ENCODE measurements at regions not wholly inside any gene's neighbourhood (a gene's known extent, or its start where the extent isn't known, plus 50 kb on each side); places are given as distances from the start of the nearest gene placed in this dataset.

- FAIRE-seq: no peak
- POLR2A ChIA-PET: no interaction called here
Observed at GRCh38 chr10:28157379-28157778, 145.5 kb downstream of the MPP7 start.

DNA sequence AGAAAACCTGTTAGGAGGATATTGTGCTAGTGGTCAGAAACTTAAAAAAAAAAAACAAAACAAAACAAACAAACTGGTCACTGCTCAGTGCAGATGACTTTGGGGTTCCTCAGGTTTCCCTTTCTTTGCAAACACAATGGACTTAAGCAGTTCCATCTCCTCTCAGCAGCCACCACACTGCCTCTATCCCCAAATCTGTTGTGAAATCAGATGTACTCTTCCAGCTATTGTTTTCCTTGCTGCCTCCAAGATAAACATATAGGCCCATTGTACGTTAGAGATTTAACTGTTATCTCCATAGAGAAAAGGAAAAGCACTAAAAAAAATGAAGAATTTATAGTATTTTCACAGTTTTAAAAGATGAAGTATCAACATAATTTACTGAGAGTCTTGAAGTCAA is 147.1 kb downstream of the MPP7 start:
- FAIRE-seq (no peak), DNase-seq (ENCODE audit: low read depth in 1 of 2, low spot score in 1 of 2) (no peak), ATAC-seq (no peak)
- no peaks in the 10 kb centered on the region for H3K9me3 ChIP-seq
- CTCF ChIA-PET: no interaction called here
- no peak for TF ChIP-seq JUN (IDR thresholded peaks at IDR 0.05)
- no peak for TF ChIP-seq ESRRA (IDR thresholded peaks at IDR 0.05; ENCODE audit: borderline replicate concordance, low read length)
- no peak for TF ChIP-seq RFX5 (IDR thresholded peaks at IDR 0.05)
- no peak for TF ChIP-seq RCOR1 (IDR thresholded peaks at IDR 0.05; ENCODE audit: low read depth, low read length)
- POLR2A ChIA-PET: no interaction called here
- WGBS (ENCODE audit: missing lambda C conversion rate): 2% methylated on average over 1 of the region's 1 CpG
- H3K4me1 ChIP-seq: no peaks in the 10 kb centered on the region
- no peak overlapping the region for H3K4me2 ChIP-seq
- no peak overlapping the region for H3K4me3 ChIP-seq
- no peak overlapping the region for H3K27ac ChIP-seq

More at GRCh38 chr10:28157379-28157778, 145.5 kb downstream of the MPP7 start:
- Histone ChIP-seq H3K4me3 (no peak overlapping the region), H3K9me3 (no peaks in the 10 kb centered on the region), H3K27ac (no peak overlapping the region), H3K4me1 (no peaks in the 10 kb centered on the region), H3K4me2 (no peak overlapping the region)
- TF ChIP-seq NPAS2 (CRISPR knock-in tag; IDR thresholded peaks at IDR 0.05; ENCODE audit: borderline replicate concordance) (no peak), FOXS1 (CRISPR knock-in tag; IDR thresholded peaks at IDR 0.05) (no peak), ATOH8 (CRISPR knock-in tag; IDR thresholded peaks at IDR 0.05; ENCODE audit: low read depth) (no peak), GATA3 (IDR thresholded peaks at IDR 0.05; ENCODE audit: borderline replicate concordance) (no peak), SREBF2 (IDR thresholded peaks at IDR 0.05) (no peak), ZFP36 (IDR thresholded peaks at IDR 0.05; ENCODE audit: borderline replicate concordance, partially characterized antibody) (no peak), TFCP2L1 (CRISPR knock-in tag; IDR thresholded peaks at IDR 0.05) (no peak), POLR2A (IDR thresholded peaks at IDR 0.05; ENCODE audit: low read length) (no peak), POLR2AphosphoS2 (conservative IDR thresholded peaks at IDR 0.05; ENCODE audit: low read length) (no peak), KDM5A (IDR thresholded peaks at IDR 0.05) (no peak), RFX5 (IDR thresholded peaks at IDR 0.05) (no peak), HOXB13 (CRISPR knock-in tag; IDR thresholded peaks at IDR 0.05; ENCODE audit: low read depth) (no peak), JUNB (IDR thresholded peaks at IDR 0.05) (no peak), RNF2 (IDR thresholded peaks at IDR 0.05; ENCODE audit: borderline replicate concordance, low read depth) (no peak), HOXA7 (CRISPR knock-in tag; IDR thresholded peaks at IDR 0.05) (no peak), ZNF302 (CRISPR knock-in tag; IDR thresholded peaks at IDR 0.05) (no peak), CEBPB (IDR thresholded peaks at IDR 0.05) (no peak), KDM1A (IDR thresholded peaks at IDR 0.05; ENCODE audit: low read depth) (no peak)
- TF ChIP-seq, protein P1, sequence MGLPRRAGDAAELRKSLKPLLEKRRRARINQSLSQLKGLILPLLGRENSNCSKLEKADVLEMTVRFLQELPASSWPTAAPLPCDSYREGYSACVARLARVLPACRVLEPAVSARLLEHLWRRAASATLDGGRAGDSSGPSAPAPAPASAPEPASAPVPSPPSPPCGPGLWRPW (IDR thresholded peaks at IDR 0.05): no peak
- TF ChIP-seq, protein P2, sequence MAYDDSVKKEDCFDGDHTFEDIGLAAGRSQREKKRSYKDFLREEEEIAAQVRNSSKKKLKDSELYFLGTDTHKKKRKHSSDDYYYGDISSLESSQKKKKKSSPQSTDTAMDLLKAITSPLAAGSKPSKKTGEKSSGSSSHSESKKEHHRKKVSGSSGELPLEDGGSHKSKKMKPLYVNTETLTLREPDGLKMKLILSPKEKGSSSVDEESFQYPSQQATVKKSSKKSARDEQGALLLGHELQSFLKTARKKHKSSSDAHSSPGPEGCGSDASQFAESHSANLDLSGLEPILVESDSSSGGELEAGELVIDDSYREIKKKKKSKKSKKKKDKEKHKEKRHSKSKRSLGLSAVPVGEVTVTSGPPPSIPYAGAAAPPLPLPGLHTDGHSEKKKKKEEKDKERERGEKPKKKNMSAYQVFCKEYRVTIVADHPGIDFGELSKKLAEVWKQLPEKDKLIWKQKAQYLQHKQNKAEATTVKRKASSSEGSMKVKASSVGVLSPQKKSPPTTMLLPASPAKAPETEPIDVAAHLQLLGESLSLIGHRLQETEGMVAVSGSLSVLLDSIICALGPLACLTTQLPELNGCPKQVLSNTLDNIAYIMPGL (CRISPR knock-in tag; IDR thresholded peaks at IDR 0.05; ENCODE audit: borderline replicate concordance): no peak
- DNase-seq (ENCODE audit: low read depth in 1 of 2, low spot score in 1 of 2): no peak
- no peak for ATAC-seq
- CTCF ChIA-PET: interaction anchor here (2.0 kb wide), 1 partner anchor 15 kb away, joined by 4 read pairs; no protein-coding TSS in a partner anchor

GRCh38 chr10:28151636-28152035 is 151.2 kb downstream of the MPP7 start:
- no peaks in the 10 kb centered on the region for H3K4me1 ChIP-seq
- H3K27ac ChIP-seq: no peak overlapping the region
- no peak overlapping the region for H3K4me2 ChIP-seq
- no peak for DNase-seq (ENCODE audit: low read depth in 1 of 2, low spot score in 1 of 2)
- no peak for ATAC-seq
- ChIA-PET POLR2A (no interaction called here), CTCF (interaction anchor here (1.2 kb wide), 1 partner anchor 368 kb away, joined by 4 read pairs; no protein-coding TSS in a partner anchor)
- no peak overlapping the region for H3K4me3 ChIP-seq
- no peaks in the 10 kb centered on the region for H3K9me3 ChIP-seq
- FAIRE-seq: no peak
- 24% methylated on average over 3 of the region's 3 CpGs for WGBS (ENCODE audit: missing lambda C conversion rate)
- TF ChIP-seq NFE2L2 (conservative IDR thresholded peaks at IDR 0.05; ENCODE audit: low read length) (no peak), BHLHE40 (IDR thresholded peaks at IDR 0.05; ENCODE audit: low read depth, low read length) (no peak), EHMT2 (IDR thresholded peaks at IDR 0.05; ENCODE audit: low read depth) (no peak), ZSCAN20 (CRISPR knock-in tag; IDR thresholded peaks at IDR 0.05) (no peak), TP53 (CRISPR knock-in tag; IDR thresholded peaks at IDR 0.05) (no peak), FOSL2 (IDR thresholded peaks at IDR 0.05) (no peak), FOSL2 (CRISPR knock-in tag; IDR thresholded peaks at IDR 0.05) (no peak), EHF (CRISPR knock-in tag; IDR thresholded peaks at IDR 0.05) (no peak), ATOH8 (CRISPR knock-in tag; IDR thresholded peaks at IDR 0.05; ENCODE audit: low read depth) (no peak), PHF8 (IDR thresholded peaks at IDR 0.05; ENCODE audit: borderline replicate concordance, low read depth) (no peak)
- TF ChIP-seq, protein P3, sequence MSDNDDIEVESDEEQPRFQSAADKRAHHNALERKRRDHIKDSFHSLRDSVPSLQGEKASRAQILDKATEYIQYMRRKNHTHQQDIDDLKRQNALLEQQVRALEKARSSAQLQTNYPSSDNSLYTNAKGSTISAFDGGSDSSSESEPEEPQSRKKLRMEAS (IDR thresholded peaks at IDR 0.05): no peak
- TF ChIP-seq, protein P4, sequence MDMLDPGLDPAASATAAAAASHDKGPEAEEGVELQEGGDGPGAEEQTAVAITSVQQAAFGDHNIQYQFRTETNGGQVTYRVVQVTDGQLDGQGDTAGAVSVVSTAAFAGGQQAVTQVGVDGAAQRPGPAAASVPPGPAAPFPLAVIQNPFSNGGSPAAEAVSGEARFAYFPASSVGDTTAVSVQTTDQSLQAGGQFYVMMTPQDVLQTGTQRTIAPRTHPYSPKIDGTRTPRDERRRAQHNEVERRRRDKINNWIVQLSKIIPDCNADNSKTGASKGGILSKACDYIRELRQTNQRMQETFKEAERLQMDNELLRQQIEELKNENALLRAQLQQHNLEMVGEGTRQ (IDR thresholded peaks at IDR 0.05): no peak
